GM12878 (cell line): ENCODE measurements at regions not wholly inside any gene's neighbourhood (a gene's known extent, or its start where the extent isn't known, plus 50 kb on each side); places are given as distances from the start of the nearest gene placed in this dataset.

Experiments used
- ATAC-seq: fragments of 200-7000 bp; cut with Tn5 transposase; 3 replicates; pipeline ENCODE4 v1.9.1; 2020; ENCODE audit warnings: mild to moderate bottlenecking, moderate library complexity
- BruUV-seq: library from RNA; stranded (reverse); fragments of 400-500 nt; replicated peaks from 2 replicates; lab custom pipeline; 2021; lab: Mats Ljungman, UMichigan
- CTCF ChIA-PET: fragments of 300-600 bp; sonication (Branson Sonifier 250); formaldehyde crosslinking; extraction: SDS; loops from one replicate; lab custom pipeline; 2021; ENCODE audit warnings: inconsistent platforms; lab: Yijun Ruan, JAX
- POLR2A ChIA-PET: fragments of 350-600 bp; formaldehyde crosslinking; extraction: SDS; loops from one replicate; lab custom pipeline; 2021; ENCODE audit warnings: inconsistent platforms; lab: Charles Lee
- RAD21 ChIA-PET: fragments of 300-600 bp; sonication (Branson Sonifier 250); formaldehyde crosslinking; loops from one replicate; lab custom pipeline; 2023; ENCODE audit warnings: antibody characterized with exemption; ENCODE audit not compliant: unreplicated experiment; lab: Charles Lee
- SMC1A ChIA-PET: fragments of 300-600 bp; sonication (Branson Sonifier 250); formaldehyde crosslinking; loops from one replicate; lab custom pipeline; 2023; ENCODE audit not compliant: unreplicated experiment, uncharacterized antibody; lab: Charles Lee
- DNase-seq: peaks from one replicate; pipeline ENCODE4 v3.0.0-alpha.2; 2011; ENCODE audit warnings: low read depth, low spot score
- FAIRE-seq: peaks from 3 replicates; lab custom pipeline; 2011; peaks lifted over from hg19 to GRCh38; lab: Jason Lieb, UNC
- H2AFZ ChIP-seq: 2 replicates; pipeline ENCODE4 v1.6.0; 2011; ENCODE audit warnings: low read depth, low read length, control low read depth; ENCODE audit not compliant: control insufficient read depth
- H3K27ac ChIP-seq: 2 replicates; pipeline ENCODE4 v1.5.1; 2011; ENCODE audit warnings: control low read depth; ENCODE audit not compliant: control insufficient read depth, insufficient read depth
- H3K27me3 ChIP-seq, 2 experiments: replicated peaks in 1 of 2; 2 replicates each; pipeline versions ENCODE4 v1.6.0 to v1.6.1; 2011; ENCODE audit warnings: low read length in 1 of 2; ENCODE audit not compliant: control insufficient read depth in 2 of 2, insufficient read depth in 2 of 2
- H3K36me3 ChIP-seq, 2 experiments: 2 replicates each; pipeline ENCODE4 v1.5.1; 2011; ENCODE audit warnings: low read length in 1 of 2; ENCODE audit not compliant: control insufficient read depth in 2 of 2, insufficient read depth in 2 of 2
- H3K4me1 ChIP-seq: 2 replicates; pipeline ENCODE4 v1.6.1; 2011; ENCODE audit warnings: mild to moderate bottlenecking, low read length, moderate library complexity, mixed read lengths; ENCODE audit not compliant: control insufficient read depth, insufficient read depth
- H3K4me2 ChIP-seq: 2 replicates; pipeline ENCODE4 v1.6.0; 2011; ENCODE audit warnings: control low read depth; ENCODE audit not compliant: control insufficient read depth, insufficient read depth
- H3K4me3 ChIP-seq: fragments of 200-600 bp; sonication (generic); 2 replicates; pipeline ENCODE4 v1.5.1; 2016
- H3K79me2 ChIP-seq: 2 replicates; pipeline ENCODE4 v1.6.0; 2011; ENCODE audit warnings: low read length; ENCODE audit not compliant: control insufficient read depth, insufficient read depth
- H3K9ac ChIP-seq: 2 replicates; pipeline ENCODE4 v1.8.0; 2011; ENCODE audit warnings: low read length, control low read depth, mixed read lengths; ENCODE audit not compliant: control insufficient read depth, insufficient read depth
- H3K9me3 ChIP-seq: replicated peaks from 3 replicates; pipeline ENCODE4 v1.5.1; 2011; ENCODE audit warnings: mild to moderate bottlenecking, low read length; ENCODE audit not compliant: control insufficient read depth, insufficient read depth
- H4K20me1 ChIP-seq: 2 replicates; pipeline ENCODE4 v1.6.0; 2011; ENCODE audit not compliant: control insufficient read depth, insufficient read depth
- ASH2L ChIP-seq: fragments of 300-600, 200-600 bp; sonication (generic); IDR thresholded peaks from 2 replicates; pipeline ENCODE4 v1.6.1; 2017; ENCODE audit warnings: low read depth, mild to moderate bottlenecking, borderline replicate concordance
- FOXM1 ChIP-seq: IDR thresholded peaks from 2 replicates; pipeline ENCODE4 v1.6.1; 2012; ENCODE audit warnings: low read depth, mild to moderate bottlenecking, inconsistent platforms, low read length, moderate library complexity
- KLF5 ChIP-seq: fragments of 450-650 bp; IDR thresholded peaks from 2 replicates; pipeline ENCODE4 v1.6.1; 2014; ENCODE audit warnings: mild to moderate bottlenecking; ENCODE audit not compliant: partially characterized antibody
- MYC ChIP-seq: IDR thresholded peaks from 2 replicates; pipeline ENCODE4 v1.6.1; 2011; ENCODE audit warnings: mild to moderate bottlenecking, low read length, moderate library complexity, inconsistent platforms; ENCODE audit not compliant: insufficient read depth, insufficient replicate concordance, insufficient read length, severe bottlenecking
- RUNX3 ChIP-seq: IDR thresholded peaks from 2 replicates; pipeline ENCODE4 v1.6.1; 2012; ENCODE audit warnings: low read length, inconsistent platforms
- SKIL ChIP-seq: fragments of 450-650 bp; IDR thresholded peaks from 2 replicates; pipeline ENCODE4 v1.6.1; 2017; ENCODE audit warnings: mild to moderate bottlenecking, low read depth, inconsistent platforms; ENCODE audit not compliant: poor library complexity, severe bottlenecking
- SMC3 ChIP-seq: IDR thresholded peaks from 2 replicates; pipeline ENCODE4 v1.6.1; 2011; ENCODE audit warnings: low read length, improper control_type of control experiment, borderline replicate concordance
- YBX1 ChIP-seq: fragments of 450-650 bp; IDR thresholded peaks from 2 replicates; pipeline ENCODE4 v1.6.1; 2016; ENCODE audit warnings: antibody characterized with exemption
- WGBS: methylation state at CpG from one replicate; pipeline ENCODE4 v1.1.6; 2016; ENCODE audit warnings: low lambda C conversion rate; ENCODE audit not compliant: insufficient replicate concordance, insufficient coverage; ENCODE audit errors: missing lambda C conversion rate; 5-methylcytosine and 5-hydroxymethylcytosine counted together
- in situ Hi-C: fragments of 300-500 bp; cut with MboI; formaldehyde crosslinking; loops from 9 replicates; pipeline ENCODE4 v1.14.3; 2018; ENCODE audit warnings: mixed read lengths
- intact Hi-C: fragments of 100-400 bp; cut with micrococcal nuclease; formaldehyde crosslinking; loops from one replicate; pipeline ENCODE4 v1.14.2; 2022; ENCODE audit not compliant: unreplicated experiment

- Histone ChIP-seq H3K27me3 (no peaks in the 10 kb centered on the region), H3K79me2 (no peaks in the 10 kb centered on the region), H4K20me1 (no peaks in the 10 kb centered on the region), H3K27ac (no peak overlapping the region), H2AFZ (no peak overlapping the region), H3K9me3 (no peaks in the 10 kb centered on the region), H3K4me1 (no peaks in the 10 kb centered on the region), H3K4me3 (no peak overlapping the region), H3K36me3 (no peaks in the 10 kb centered on the region; a peak in 2 of 4 replicates), H3K4me2 (no peak overlapping the region), H3K9ac (no peak overlapping the region)
- SMC1A ChIA-PET = no interaction called here
- FAIRE-seq (no peak), ATAC-seq (no peak), DNase-seq (no peak)
- CTCF ChIA-PET = no interaction called here
- 77% methylated on average over 8 of the region's 8 CpGs for WGBS
- no TSS peak for BruUV-seq
- RAD21 ChIA-PET = no interaction called here
- TF ChIP-seq SMC3 = no peak
- TF ChIP-seq SKIL = no peak
- TF ChIP-seq RUNX3 = no peak
- no peak for TF ChIP-seq FOXM1
- no peak for TF ChIP-seq KLF5
- TF ChIP-seq YBX1 = no peak
- no peak for TF ChIP-seq MYC
- TF ChIP-seq ASH2L = no peak
- intact Hi-C loops = no loop called here
- in situ Hi-C loops = no loop called here
- POLR2A ChIA-PET = no interaction called here
Measured at GRCh38 chr22:22318723-22319465, 74.3 kb downstream of the VPREB1 start.
